Chondrocyte (in vitro differentiated cells): ENCODE measurements at regions not wholly inside any gene's neighbourhood (a gene's known extent, or its start where the extent isn't known, plus 50 kb on each side); places are given as distances from the start of the nearest gene placed in this dataset.

Experiments
- DNase-seq: peaks from one replicate; pipeline ENCODE4 v3.0.0; 2021; ENCODE audit warnings: mixed read lengths, low spot score
- H3K27ac Mint-ChIP-seq: one replicate; pipeline ENCODE4 v1.8.0; 2021; ENCODE audit warnings: mild to moderate bottlenecking, moderate library complexity, mixed read lengths; ENCODE audit not compliant: unreplicated experiment
- H3K27me3 Mint-ChIP-seq: 2 replicates; pipeline ENCODE4 v1.8.0; 2021; ENCODE audit warnings: low read depth, mixed read lengths
- H3K36me3 Mint-ChIP-seq: 2 replicates; pipeline ENCODE4 v1.8.0; 2021; ENCODE audit warnings: low read depth, mixed read lengths
- H3K4me1 Mint-ChIP-seq: 2 replicates; pipeline ENCODE4 v1.8.0; 2021; ENCODE audit warnings: low read depth, mild to moderate bottlenecking, mixed read lengths
- H3K4me3 Mint-ChIP-seq: one replicate; pipeline ENCODE4 v1.8.0; 2021; ENCODE audit warnings: mild to moderate bottlenecking, moderate library complexity, mixed read lengths; ENCODE audit not compliant: unreplicated experiment
- H3K9me3 Mint-ChIP-seq: 2 replicates; pipeline ENCODE4 v1.8.0; 2021; ENCODE audit warnings: low read depth, mixed read lengths
- CTCF ChIP-seq: fragments of 200-600 bp; sonication (generic); IDR thresholded peaks from 2 replicates; pipeline ENCODE4 v1.5.0; 2021; ENCODE audit warnings: antibody characterized with exemption, mild to moderate bottlenecking, moderate library complexity

DNA sequence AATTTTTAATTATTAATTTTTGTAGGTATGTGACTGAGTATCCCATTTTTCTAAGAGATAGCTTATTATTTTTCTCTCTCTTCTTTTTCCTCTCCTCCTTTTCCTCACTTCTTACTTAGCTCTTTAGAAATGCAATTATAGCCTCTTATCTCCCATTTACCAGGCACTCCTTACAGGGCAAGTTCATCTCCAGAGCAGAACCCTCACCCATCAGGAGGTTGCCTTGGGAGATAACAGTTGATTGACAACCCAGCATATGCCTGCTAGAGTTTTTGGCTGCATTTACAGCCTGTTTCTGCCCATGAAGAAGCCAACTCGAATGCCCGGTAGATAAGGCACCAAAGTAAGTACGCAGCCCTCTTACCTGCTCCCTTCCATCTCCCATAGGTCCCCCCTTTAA lies 572.9 kb upstream of the ZFP42 start:
- Mint-ChIP-seq H3K9me3 (peaks cover 9% of the 10 kb centered on the region), H3K36me3 (peaks cover 2% of the 10 kb centered on the region), H3K4me3 (no peak overlapping the region), H3K27ac (no peak overlapping the region), H3K4me1 (peaks cover 9% of the 10 kb centered on the region), H3K27me3 (no peaks in the 10 kb centered on the region)
- no peak for DNase-seq
- no peak for TF ChIP-seq CTCF

DNA sequence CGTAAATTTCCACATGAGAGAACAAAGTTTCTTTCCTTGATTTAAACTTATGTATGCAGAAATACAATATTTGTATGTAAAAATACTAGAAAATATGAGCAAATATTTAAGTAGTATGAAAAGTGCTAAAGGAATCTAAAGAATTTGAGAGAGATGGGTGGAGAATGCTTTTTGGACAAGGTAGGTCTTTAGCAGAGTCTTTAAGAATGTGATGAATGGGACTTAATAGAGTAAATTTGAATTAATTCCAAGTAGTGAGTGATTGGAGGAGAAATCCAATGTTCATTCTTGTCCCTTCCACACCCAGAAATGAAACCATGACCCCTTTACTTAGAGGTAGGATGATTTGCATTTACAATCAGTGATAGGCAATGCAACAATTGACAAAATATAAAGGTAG lies 570.9 kb upstream of the ZFP42 start:
- Mint-ChIP-seq H3K9me3 (peaks cover 9% of the 10 kb centered on the region), H3K4me1 (peaks cover 9% of the 10 kb centered on the region), H3K27ac (no peak overlapping the region), H3K27me3 (no peaks in the 10 kb centered on the region), H3K36me3 (peaks cover 2% of the 10 kb centered on the region), H3K4me3 (no peak overlapping the region)
- no peak for TF ChIP-seq CTCF
- DNase-seq = no peak

- Mint-ChIP-seq H3K4me1 (peaks cover 9% of the 10 kb centered on the region), H3K9me3 (peaks cover 9% of the 10 kb centered on the region)
- DNase-seq = no peak
These were observed 569.1 kb upstream of the ZFP42 start for GRCh38 chr4:187426511-187426910.

GRCh38 chr4:187432310-187432709 lies 563.3 kb upstream of the ZFP42 start:
- no peaks in the 10 kb centered on the region for H3K27me3 Mint-ChIP-seq
- no peaks in the 10 kb centered on the region for H3K36me3 Mint-ChIP-seq
- H3K4me3 Mint-ChIP-seq = no peak overlapping the region
- H3K4me1 Mint-ChIP-seq = no peaks in the 10 kb centered on the region
- DNase-seq = no peak
- H3K9me3 Mint-ChIP-seq = no peaks in the 10 kb centered on the region
- TF ChIP-seq CTCF = no peak
- H3K27ac Mint-ChIP-seq = no peak overlapping the region

More at GRCh38 chr4:187426511-187426910, 569.1 kb upstream of the ZFP42 start:
- no peaks in the 10 kb centered on the region for H3K27me3 Mint-ChIP-seq
- H3K4me3 Mint-ChIP-seq = no peak overlapping the region
- no peak for TF ChIP-seq CTCF
- peaks cover 2% of the 10 kb centered on the region for H3K36me3 Mint-ChIP-seq
- no peak overlapping the region for H3K27ac Mint-ChIP-seq

DNA sequence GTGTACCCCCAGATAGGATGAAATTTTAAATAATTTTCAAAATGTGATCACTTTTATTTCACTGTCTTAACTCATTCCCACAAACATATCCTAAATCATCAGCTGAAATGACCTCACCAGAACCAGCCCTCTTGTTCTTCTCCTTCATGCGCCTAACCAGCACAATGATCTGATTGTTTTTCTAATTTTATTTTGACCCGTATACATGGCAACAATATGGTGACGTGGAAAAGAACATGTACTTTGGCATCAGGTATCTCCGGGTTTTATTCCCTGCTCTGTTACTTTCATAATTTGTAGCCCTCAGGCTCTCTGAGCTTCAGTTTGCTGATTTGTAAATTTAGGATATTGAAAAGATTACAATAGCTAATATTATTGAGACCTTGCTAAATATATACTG lies 562.4 kb upstream of the ZFP42 start:
- no peak overlapping the region for H3K27ac Mint-ChIP-seq
- DNase-seq = no peak
- TF ChIP-seq CTCF = no peak
- H3K4me3 Mint-ChIP-seq = no peak overlapping the region
- H3K4me1 Mint-ChIP-seq = no peaks in the 10 kb centered on the region
- no peaks in the 10 kb centered on the region for H3K27me3 Mint-ChIP-seq
- H3K9me3 Mint-ChIP-seq = peaks cover 5% of the 10 kb centered on the region
- H3K36me3 Mint-ChIP-seq = peaks cover 3% of the 10 kb centered on the region
